Endodermal cell (in vitro differentiated cells): ENCODE measurements at regions not wholly inside any gene's neighbourhood (a gene's known extent, or its start where the extent isn't known, plus 50 kb on each side); places are given as distances from the start of the nearest gene placed in this dataset.

Source experiments
- DNase-seq: peaks from one replicate; pipeline ENCODE4 v3.0.0-alpha.2; 2017
- H3K27ac ChIP-seq: 2 replicates; pipeline ENCODE4 v1.5.1; 2013; ENCODE audit warnings: mild to moderate bottlenecking, low read depth, low read length, moderate library complexity
- H3K27me3 ChIP-seq: 2 replicates; pipeline ENCODE4 v1.6.1; 2013; ENCODE audit warnings: mild to moderate bottlenecking, low read length, moderate library complexity; ENCODE audit not compliant: insufficient read depth, control insufficient read depth, poor library complexity, severe bottlenecking
- H3K36me3 ChIP-seq: 2 replicates; pipeline ENCODE4 v1.7.0; 2013; ENCODE audit warnings: mild to moderate bottlenecking, low read length, moderate library complexity; ENCODE audit not compliant: control insufficient read depth, insufficient read depth
- H3K4me1 ChIP-seq: one replicate; pipeline ENCODE4 v1.7.0; 2013; ENCODE audit warnings: low read length; ENCODE audit not compliant: control insufficient read depth, insufficient read depth
- H3K4me3 ChIP-seq: 2 replicates; pipeline ENCODE4 v1.5.1; 2013; ENCODE audit warnings: mild to moderate bottlenecking, low read length, moderate library complexity
- H3K9ac ChIP-seq: 2 replicates; pipeline ENCODE4 v1.6.1; 2013; ENCODE audit warnings: mild to moderate bottlenecking, low read length, moderate library complexity; ENCODE audit not compliant: poor library complexity, severe bottlenecking; ENCODE audit errors: extremely low read depth
- H3K9me3 ChIP-seq: 2 replicates; pipeline ENCODE4 v1.6.1; 2013; ENCODE audit warnings: mild to moderate bottlenecking, low read length, moderate library complexity; ENCODE audit not compliant: control insufficient read depth
- H3K27ac Mint-ChIP-seq: 2 replicates; pipeline ENCODE4 v1.8.0; 2020; ENCODE audit warnings: mixed read lengths
- H3K27me3 Mint-ChIP-seq: 2 replicates; pipeline ENCODE4 v1.8.0; 2021; ENCODE audit warnings: mild to moderate bottlenecking, mixed read lengths; ENCODE audit not compliant: insufficient read depth
- H3K36me3 Mint-ChIP-seq: 2 replicates; pipeline ENCODE4 v1.8.0; 2020; ENCODE audit warnings: low read depth, mixed read lengths
- H3K4me1 Mint-ChIP-seq: 2 replicates; pipeline ENCODE4 v1.8.0; 2020; ENCODE audit warnings: mixed read lengths
- H3K4me3 Mint-ChIP-seq: 2 replicates; pipeline ENCODE4 v1.8.0; 2020; ENCODE audit warnings: mild to moderate bottlenecking, moderate library complexity, mixed read lengths
- H3K9me3 Mint-ChIP-seq: 2 replicates; pipeline ENCODE4 v1.8.0; 2020; ENCODE audit warnings: mild to moderate bottlenecking, mixed read lengths
- WGBS, 2 experiments: methylation state at CpG; one replicate each; pipeline versions ENCODE4 v1.1.5 to v1.1.7; 2013; ENCODE audit warnings: missing lambda C conversion rate in 2 of 2, mixed read lengths in 1 of 2; ENCODE audit not compliant: insufficient coverage in 1 of 2, insufficient read length in 1 of 2; 5-methylcytosine and 5-hydroxymethylcytosine counted together
- TF ChIP-seq, protein P1 (sequence below): fragments of 200-600 bp; sonication (generic); conservative IDR thresholded peaks from 2 replicates; pipeline ENCODE4 v1.5.0; 2021; ENCODE audit warnings: antibody characterized with exemption, mild to moderate bottlenecking

DNA sequence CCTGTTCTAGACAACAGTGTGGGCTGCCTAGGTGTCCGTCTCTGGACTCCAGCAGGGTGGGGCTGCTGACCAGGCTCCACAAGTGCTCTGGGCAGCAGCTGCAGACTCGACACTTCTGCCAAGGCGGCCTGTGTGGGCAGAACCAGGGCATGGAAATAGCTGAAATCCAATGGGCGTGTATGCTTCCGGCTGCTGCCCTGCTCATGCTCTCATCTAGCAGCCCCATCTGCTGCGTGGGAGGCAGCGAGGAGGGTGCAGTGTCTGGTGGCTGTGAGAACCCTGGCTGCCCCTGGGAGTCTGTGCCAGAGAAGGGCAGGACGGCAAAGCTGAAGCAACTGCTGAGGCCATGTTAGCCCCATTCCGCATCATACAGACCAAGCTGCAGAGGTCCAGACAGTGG lies 174.9 kb downstream of the SOX11 start:
- no peaks in the 10 kb centered on the region for H3K4me1 ChIP-seq
- whole genome bisulfite sequencing, 2 experiments = 88 to 92% methylated on average over 6 to 9 of the region's 9 CpGs
- H3K36me3 ChIP-seq = no peaks in the 10 kb centered on the region
- no peak overlapping the region for H3K4me3 ChIP-seq
- Mint-ChIP-seq H3K36me3 (no peaks in the 10 kb centered on the region), H3K27me3 (peaks cover 1% of the 10 kb centered on the region), H3K9me3 (no peaks in the 10 kb centered on the region), H3K4me3 (no peak overlapping the region), H3K4me1 (peaks cover 3% of the 10 kb centered on the region), H3K27ac (no peak overlapping the region)
- peaks cover 7% of the 10 kb centered on the region for H3K9me3 ChIP-seq
- TF ChIP-seq, protein P1, sequence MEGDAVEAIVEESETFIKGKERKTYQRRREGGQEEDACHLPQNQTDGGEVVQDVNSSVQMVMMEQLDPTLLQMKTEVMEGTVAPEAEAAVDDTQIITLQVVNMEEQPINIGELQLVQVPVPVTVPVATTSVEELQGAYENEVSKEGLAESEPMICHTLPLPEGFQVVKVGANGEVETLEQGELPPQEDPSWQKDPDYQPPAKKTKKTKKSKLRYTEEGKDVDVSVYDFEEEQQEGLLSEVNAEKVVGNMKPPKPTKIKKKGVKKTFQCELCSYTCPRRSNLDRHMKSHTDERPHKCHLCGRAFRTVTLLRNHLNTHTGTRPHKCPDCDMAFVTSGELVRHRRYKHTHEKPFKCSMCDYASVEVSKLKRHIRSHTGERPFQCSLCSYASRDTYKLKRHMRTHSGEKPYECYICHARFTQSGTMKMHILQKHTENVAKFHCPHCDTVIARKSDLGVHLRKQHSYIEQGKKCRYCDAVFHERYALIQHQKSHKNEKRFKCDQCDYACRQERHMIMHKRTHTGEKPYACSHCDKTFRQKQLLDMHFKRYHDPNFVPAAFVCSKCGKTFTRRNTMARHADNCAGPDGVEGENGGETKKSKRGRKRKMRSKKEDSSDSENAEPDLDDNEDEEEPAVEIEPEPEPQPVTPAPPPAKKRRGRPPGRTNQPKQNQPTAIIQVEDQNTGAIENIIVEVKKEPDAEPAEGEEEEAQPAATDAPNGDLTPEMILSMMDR = no peak
- no peak overlapping the region for H3K27ac ChIP-seq
- no peaks in the 10 kb centered on the region for H3K27me3 ChIP-seq
- no peak for DNase-seq
- H3K9ac ChIP-seq = no peak overlapping the region

DNA sequence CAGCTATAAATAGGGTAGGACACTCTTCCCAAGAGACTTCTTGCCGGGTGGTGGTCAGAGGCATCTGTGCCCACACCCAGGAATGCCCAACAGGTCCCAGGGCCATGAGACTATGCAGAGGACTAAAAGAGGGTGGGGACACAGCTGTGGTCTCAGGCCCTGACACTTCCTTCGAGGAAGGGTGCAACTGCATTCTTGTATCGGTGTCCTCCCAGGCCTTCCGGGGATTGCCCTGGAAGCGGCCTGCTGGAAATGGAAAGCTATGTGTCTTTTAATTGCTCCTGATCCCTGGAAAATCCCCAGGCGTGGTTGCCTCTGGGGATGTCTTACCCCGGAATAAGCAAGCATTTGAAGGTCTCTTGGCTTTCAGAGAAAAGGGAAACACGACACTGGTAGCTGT lies 176.7 kb downstream of the SOX11 start:
- peaks cover 9% of the 10 kb centered on the region for H3K9me3 ChIP-seq
- no peak for DNase-seq
- H3K36me3 Mint-ChIP-seq = no peaks in the 10 kb centered on the region
- WGBS, 2 experiments = 91 to 94% methylated on average over 7 to 8 of the region's 8 CpGs
- H3K36me3 ChIP-seq = no peaks in the 10 kb centered on the region
- no peak overlapping the region for H3K4me3 ChIP-seq
- H3K4me1 ChIP-seq = no peaks in the 10 kb centered on the region
- H3K9me3 Mint-ChIP-seq = peaks cover 2% of the 10 kb centered on the region
- H3K9ac ChIP-seq = no peak overlapping the region
- no peak overlapping the region for H3K27ac Mint-ChIP-seq
- TF ChIP-seq, protein P1 = no peak
- no peaks in the 10 kb centered on the region for H3K4me1 Mint-ChIP-seq
- peaks cover 1% of the 10 kb centered on the region for H3K27me3 Mint-ChIP-seq
- H3K4me3 Mint-ChIP-seq = no peak overlapping the region
- no peak overlapping the region for H3K27ac ChIP-seq
- no peaks in the 10 kb centered on the region for H3K27me3 ChIP-seq

DNA sequence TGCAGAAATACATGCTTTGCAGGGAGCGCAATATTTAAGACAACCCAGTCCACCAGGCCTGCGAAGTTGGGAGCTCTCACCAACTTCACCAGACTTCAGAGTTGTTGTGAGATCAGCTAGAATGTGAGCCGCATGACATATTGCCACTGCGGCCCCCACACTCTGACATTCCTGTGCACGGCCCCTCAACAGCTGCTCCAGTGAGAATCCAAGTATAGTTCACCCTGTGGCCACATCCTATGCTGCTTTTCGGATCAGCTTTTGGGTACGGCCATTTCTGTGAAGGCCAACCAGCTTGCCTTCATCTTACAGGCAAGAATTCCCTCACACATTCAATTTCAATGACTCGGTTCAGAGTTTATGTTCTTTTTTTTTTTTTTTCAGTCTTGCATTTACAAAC lies 177.8 kb downstream of the SOX11 start:
- no peak overlapping the region for H3K9ac ChIP-seq
- no peak overlapping the region for H3K4me3 ChIP-seq
- H3K27me3 Mint-ChIP-seq = peaks cover 1% of the 10 kb centered on the region
- peaks cover 2% of the 10 kb centered on the region for H3K9me3 Mint-ChIP-seq
- DNase-seq = no peak
- no peaks in the 10 kb centered on the region for H3K36me3 Mint-ChIP-seq
- no peaks in the 10 kb centered on the region for H3K27me3 ChIP-seq
- 87 to 95% methylated on average over 5 to 8 of the region's 8 CpGs for WGBS, 2 experiments
- TF ChIP-seq, protein P1 = no peak
- no peaks in the 10 kb centered on the region for H3K4me1 Mint-ChIP-seq
- no peak overlapping the region for H3K4me3 Mint-ChIP-seq
- peaks cover 14% of the 10 kb centered on the region for H3K9me3 ChIP-seq
- H3K27ac ChIP-seq = no peak overlapping the region
- H3K4me1 ChIP-seq = no peaks in the 10 kb centered on the region
- H3K36me3 ChIP-seq = no peaks in the 10 kb centered on the region
- no peak overlapping the region for H3K27ac Mint-ChIP-seq
